RWPE1 (cell line): ENCODE measurements at regions not wholly inside any gene's neighbourhood (a gene's known extent, or its start where the extent isn't known, plus 50 kb on each side); places are given as distances from the start of the nearest gene placed in this dataset.

Experiments
- CTCF ChIA-PET: fragments of 350-600 bp; sonication (Branson Sonifier 250); formaldehyde crosslinking; extraction: SDS; loops from one replicate; lab custom pipeline; 2021; lab: Yijun Ruan, JAX
- POLR2A ChIA-PET: fragments of 400-600 bp; formaldehyde crosslinking; extraction: SDS; loops from one replicate; lab custom pipeline; 2020; ENCODE audit warnings: antibody characterized with exemption; ENCODE audit not compliant: low non-redundant PET; lab: Yijun Ruan, JAX
- DNase-seq: peaks from one replicate; pipeline ENCODE4 v3.0.0; 2012; ENCODE audit warnings: low spot score
- H3K27ac ChIP-seq: fragments of 450-650 bp; 2 replicates; pipeline ENCODE4 v1.5.1; 2017
- TF ChIP-seq, protein P1 (sequence below): fragments of 450-650 bp; conservative IDR thresholded peaks from 2 replicates; pipeline ENCODE4 v1.5.1; 2017; ENCODE audit warnings: low read depth, mild to moderate bottlenecking

DNA sequence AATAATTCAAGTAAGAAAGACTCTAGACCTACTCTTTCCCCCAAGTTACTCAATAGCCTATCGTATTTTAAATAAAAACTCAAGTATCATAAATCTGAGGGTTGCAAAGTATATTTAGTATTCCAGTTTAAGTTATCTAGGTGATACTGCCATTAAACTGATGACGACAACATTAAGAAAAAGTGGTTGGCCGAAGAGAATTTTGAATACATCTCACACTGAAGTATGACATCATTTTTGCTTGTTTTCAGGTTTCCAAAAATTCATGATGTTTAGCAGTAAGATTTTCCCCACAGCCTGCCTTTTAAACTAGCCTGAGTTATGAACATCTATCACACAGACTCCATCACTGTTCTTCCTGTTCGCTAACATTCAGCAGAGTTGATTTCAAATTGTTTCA, 102.1 kb upstream of the RAB27B start:
- no peak for DNase-seq
- TF ChIP-seq, protein P1, sequence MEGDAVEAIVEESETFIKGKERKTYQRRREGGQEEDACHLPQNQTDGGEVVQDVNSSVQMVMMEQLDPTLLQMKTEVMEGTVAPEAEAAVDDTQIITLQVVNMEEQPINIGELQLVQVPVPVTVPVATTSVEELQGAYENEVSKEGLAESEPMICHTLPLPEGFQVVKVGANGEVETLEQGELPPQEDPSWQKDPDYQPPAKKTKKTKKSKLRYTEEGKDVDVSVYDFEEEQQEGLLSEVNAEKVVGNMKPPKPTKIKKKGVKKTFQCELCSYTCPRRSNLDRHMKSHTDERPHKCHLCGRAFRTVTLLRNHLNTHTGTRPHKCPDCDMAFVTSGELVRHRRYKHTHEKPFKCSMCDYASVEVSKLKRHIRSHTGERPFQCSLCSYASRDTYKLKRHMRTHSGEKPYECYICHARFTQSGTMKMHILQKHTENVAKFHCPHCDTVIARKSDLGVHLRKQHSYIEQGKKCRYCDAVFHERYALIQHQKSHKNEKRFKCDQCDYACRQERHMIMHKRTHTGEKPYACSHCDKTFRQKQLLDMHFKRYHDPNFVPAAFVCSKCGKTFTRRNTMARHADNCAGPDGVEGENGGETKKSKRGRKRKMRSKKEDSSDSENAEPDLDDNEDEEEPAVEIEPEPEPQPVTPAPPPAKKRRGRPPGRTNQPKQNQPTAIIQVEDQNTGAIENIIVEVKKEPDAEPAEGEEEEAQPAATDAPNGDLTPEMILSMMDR, result no peak
- ChIA-PET CTCF (no interaction called here), POLR2A (no interaction called here)
- H3K27ac ChIP-seq, result no peak overlapping the region

DNA sequence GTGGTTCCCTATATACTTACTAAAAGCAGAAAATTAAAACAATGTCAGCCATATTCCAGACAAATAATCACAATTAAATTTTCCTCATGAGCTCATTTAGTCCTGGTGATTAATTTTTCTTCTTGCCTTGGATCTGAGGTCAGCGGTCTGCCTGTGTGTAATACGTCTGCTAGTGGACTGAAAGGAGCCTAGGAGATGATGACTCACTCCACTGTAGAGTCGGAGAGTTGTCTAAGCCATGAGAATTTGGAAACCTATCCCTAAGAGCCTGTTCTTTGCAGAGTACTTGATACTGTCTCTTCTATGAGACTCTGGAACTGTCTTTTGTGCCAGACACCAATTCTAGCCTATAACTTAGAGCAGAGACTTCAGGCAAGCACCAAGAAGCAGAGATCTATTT, 94.2 kb upstream of the RAB27B start:
- POLR2A ChIA-PET, result interaction anchor here (0.6 kb wide), 1 partner anchor 11 kb away, joined by 4 read pairs; no protein-coding TSS in a partner anchor
- H3K27ac ChIP-seq, result no peak overlapping the region
- TF ChIP-seq, protein P1, result no peak
- CTCF ChIA-PET, result no interaction called here
- DNase-seq, result peak; percentile 44

DNA sequence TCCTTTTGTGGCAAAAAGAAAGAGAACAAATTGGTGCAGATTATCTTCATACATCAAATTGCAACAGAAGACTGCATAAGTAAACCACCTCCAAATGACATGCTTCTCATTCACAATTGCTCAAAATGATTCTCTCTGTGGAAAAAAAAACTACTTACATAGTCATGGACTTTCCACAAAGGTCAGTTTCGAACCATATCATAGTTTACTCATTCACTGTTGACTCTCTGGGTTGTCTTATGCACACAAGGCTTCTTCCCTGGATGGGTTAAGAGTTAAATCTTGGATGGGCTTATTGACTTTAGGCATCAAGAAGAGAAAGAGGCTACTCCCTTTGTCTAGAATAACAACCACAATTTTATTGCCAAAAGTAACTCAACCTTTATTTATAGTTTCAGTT, 91.3 kb upstream of the RAB27B start:
- POLR2A ChIA-PET, result no interaction called here
- CTCF ChIA-PET, result no interaction called here
- DNase-seq, result no peak
- TF ChIP-seq, protein P1, result no peak
- H3K27ac ChIP-seq, result no peak overlapping the region

DNA sequence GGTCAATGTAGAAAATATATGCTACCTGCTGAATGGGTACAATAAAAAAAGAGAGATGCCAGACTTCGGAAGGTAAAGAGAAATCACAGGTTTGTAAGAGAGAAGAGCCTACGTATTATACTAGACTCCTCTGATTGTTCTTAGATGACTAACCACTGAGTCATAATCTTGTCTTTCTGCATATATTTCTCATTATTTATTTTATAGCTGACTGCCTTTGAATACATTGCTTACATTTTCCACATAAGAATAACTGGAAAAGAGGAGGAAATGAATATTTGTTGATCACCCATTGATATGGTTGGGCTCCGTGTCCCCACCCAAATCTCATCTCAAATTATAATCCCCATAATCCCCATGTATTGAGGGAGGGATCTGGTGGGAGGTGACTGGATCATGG, 90.3 kb upstream of the RAB27B start:
- no peak overlapping the region for H3K27ac ChIP-seq
- TF ChIP-seq, protein P1, result no peak
- peak; percentile 53 for DNase-seq
- ChIA-PET POLR2A (no interaction called here), CTCF (no interaction called here)

DNA sequence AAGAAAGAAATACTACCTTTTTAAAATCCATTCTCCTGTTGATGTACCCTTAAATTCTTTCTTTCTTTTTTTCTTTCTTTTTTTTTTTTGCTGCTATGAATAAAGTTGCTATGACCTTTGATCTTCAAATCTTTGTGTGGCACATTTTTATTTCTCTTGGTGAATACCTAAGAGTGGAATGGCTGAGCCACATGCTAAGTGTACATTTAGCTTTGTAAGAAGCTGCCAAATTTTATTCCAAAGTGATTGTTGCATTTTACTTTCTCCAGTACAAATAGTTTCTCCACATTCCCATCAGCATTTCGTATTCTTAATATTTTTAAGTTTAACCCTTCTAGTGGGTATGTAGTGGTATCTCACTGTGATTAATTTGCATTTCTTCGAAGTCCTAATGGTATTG, 88.8 kb upstream of the RAB27B start:
- no peak for DNase-seq
- ChIA-PET CTCF (no interaction called here), POLR2A (no interaction called here)
- no peak overlapping the region for H3K27ac ChIP-seq
- TF ChIP-seq, protein P1, result no peak

DNA sequence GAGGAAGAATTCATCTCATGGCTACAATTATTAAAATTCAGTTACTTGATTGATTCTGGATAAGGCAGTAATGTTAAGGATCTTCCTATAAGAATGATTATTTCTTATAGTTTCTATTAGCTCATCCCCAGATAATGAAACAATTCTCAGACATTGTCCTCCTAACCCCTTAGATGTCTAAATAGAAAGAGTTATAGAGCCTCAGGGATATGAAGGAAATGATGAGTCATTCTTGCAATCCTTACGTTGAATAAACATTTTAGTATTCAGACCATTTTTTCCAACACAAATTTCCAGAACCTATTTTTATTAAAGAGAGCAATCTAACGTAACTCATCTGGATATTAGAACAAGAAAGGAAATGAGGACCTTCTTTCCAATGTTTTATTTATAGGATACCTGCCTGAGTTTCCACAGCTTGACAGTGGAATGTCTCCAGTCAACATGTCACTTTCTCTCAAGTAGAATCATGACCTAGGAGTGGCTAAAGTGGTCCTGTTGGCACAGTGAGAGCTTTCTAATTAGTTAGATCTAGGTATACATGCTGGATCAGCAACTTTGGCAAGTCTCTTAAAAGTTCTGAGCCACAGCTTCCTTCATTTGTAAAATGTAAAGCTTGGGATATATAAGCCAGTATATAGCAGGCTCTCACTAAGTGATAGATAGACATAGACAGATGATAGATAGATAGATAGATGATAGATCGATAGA, 88.0 kb upstream of the RAB27B start:
- H3K27ac ChIP-seq, result no peak overlapping the region
- TF ChIP-seq, protein P1, result no peak
- CTCF ChIA-PET, result interaction anchor here (0.6 kb wide), 1 partner anchor 1058 kb away, joined by 3 read pairs; no protein-coding TSS in a partner anchor
- DNase-seq, result peak; percentile 10
- POLR2A ChIA-PET, result no interaction called here
